ENCODE measurements at regions not wholly inside any gene's neighbourhood (a gene's known extent, or its start where the extent isn't known, plus 50 kb on each side); places are given as distances from the start of the nearest gene placed in this dataset.

DNA sequence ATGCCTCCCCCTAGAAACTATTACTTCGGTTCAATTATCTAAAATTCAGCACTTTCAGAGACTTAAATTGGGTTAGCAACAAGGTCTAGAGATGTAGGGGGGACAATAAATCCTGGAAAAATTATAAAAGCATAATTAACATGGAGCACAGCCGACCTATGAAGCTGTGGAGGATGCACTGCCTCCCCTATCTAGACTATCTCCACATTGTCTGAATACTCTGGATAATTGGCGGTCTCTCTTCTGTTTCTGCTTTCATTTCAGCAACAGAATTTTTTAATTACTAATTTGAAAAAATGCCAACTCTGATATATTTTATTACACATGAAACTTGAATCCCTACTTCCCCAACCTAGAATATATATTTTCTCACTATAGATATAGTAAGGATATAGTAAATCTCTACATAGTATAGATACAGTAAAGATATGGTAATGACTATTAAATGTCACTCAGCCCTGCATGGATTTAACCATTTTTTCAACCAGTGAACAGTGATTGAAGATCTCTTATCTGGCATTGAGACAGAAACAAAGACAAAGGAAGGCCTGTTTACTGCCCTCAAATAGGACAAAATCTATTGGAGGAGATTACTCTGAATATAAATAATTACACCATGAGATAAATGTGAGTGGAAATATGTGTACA, 157.6 kb downstream of the BLID start:
- Mint-ChIP-seq H3K27ac (no peak overlapping the region), H3K4me3 (ENCODE audit: low read depth) (no peak overlapping the region), H3K36me3 (ENCODE audit: insufficient read depth) (no peaks in the 10 kb centered on the region), H3K4me1 (ENCODE audit: low read depth) (peaks cover 6% of the 10 kb centered on the region), H3K27me3 (peaks cover 20% of the 10 kb centered on the region), H3K9me3 (ENCODE audit: low read depth) (no peaks in the 10 kb centered on the region)
- DNase-seq (ENCODE audit: low spot score, unreplicated experiment): no peak
- TF ChIP-seq, protein P1, sequence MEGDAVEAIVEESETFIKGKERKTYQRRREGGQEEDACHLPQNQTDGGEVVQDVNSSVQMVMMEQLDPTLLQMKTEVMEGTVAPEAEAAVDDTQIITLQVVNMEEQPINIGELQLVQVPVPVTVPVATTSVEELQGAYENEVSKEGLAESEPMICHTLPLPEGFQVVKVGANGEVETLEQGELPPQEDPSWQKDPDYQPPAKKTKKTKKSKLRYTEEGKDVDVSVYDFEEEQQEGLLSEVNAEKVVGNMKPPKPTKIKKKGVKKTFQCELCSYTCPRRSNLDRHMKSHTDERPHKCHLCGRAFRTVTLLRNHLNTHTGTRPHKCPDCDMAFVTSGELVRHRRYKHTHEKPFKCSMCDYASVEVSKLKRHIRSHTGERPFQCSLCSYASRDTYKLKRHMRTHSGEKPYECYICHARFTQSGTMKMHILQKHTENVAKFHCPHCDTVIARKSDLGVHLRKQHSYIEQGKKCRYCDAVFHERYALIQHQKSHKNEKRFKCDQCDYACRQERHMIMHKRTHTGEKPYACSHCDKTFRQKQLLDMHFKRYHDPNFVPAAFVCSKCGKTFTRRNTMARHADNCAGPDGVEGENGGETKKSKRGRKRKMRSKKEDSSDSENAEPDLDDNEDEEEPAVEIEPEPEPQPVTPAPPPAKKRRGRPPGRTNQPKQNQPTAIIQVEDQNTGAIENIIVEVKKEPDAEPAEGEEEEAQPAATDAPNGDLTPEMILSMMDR (IDR thresholded peaks at IDR 0.05; ENCODE audit: unreplicated experiment): no peak

DNA sequence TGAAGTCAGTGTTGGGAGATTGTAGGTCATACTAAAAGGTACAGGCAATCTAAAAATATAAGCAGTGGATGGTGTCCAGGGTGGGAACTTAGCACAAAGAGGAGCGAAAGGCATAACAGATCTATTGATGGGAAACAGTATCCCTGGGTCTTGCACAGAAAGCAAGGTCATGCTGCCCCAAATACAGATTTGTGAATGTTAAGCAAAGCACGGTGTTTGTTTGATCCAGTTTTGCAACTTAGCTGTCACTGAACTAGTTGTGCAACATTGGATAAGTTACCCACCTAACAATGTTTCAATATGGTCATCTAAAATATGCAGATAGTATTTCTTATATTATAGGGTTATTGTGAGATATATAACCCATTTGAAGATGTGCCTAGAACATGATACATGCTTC, 162.9 kb downstream of the BLID start:
- DNase-seq (ENCODE audit: low spot score, unreplicated experiment): no peak
- no peak overlapping the region for H3K27ac Mint-ChIP-seq
- H3K4me1 Mint-ChIP-seq (ENCODE audit: low read depth): no peaks in the 10 kb centered on the region
- TF ChIP-seq, protein P1 (IDR thresholded peaks at IDR 0.05; ENCODE audit: unreplicated experiment): no peak
- no peaks in the 10 kb centered on the region for H3K36me3 Mint-ChIP-seq (ENCODE audit: insufficient read depth)
- no peaks in the 10 kb centered on the region for H3K9me3 Mint-ChIP-seq (ENCODE audit: low read depth)
- H3K27me3 Mint-ChIP-seq: peaks cover 18% of the 10 kb centered on the region
- H3K4me3 Mint-ChIP-seq (ENCODE audit: low read depth): no peak overlapping the region

DNA sequence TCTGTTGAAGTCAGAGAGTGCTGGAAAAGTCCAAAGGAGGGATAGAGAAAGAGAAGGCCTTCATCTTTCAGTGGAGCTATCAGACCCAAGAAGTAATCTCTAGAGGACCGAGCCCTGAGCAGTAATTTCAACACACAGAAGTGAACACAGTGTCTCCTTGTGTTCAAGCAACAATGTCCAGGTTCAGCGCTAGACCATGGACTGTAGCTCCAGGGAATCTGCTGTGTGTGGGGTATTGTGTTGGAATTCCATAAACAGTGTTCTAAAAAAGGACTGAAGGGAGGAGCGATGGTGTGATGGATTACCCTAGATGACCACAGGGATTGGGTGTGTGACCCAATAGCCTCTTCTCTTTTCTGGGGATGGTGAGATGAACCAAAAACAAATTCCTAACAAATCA, 165.9 kb downstream of the BLID start:
- Mint-ChIP-seq H3K36me3 (ENCODE audit: insufficient read depth) (no peaks in the 10 kb centered on the region), H3K27ac (no peak overlapping the region), H3K27me3 (peaks cover 8% of the 10 kb centered on the region), H3K9me3 (ENCODE audit: low read depth) (peaks cover 9% of the 10 kb centered on the region), H3K4me3 (ENCODE audit: low read depth) (no peak overlapping the region), H3K4me1 (ENCODE audit: low read depth) (no peaks in the 10 kb centered on the region)
- no peak for DNase-seq (ENCODE audit: low spot score, unreplicated experiment)
- TF ChIP-seq, protein P1 (IDR thresholded peaks at IDR 0.05; ENCODE audit: unreplicated experiment): no peak

DNA sequence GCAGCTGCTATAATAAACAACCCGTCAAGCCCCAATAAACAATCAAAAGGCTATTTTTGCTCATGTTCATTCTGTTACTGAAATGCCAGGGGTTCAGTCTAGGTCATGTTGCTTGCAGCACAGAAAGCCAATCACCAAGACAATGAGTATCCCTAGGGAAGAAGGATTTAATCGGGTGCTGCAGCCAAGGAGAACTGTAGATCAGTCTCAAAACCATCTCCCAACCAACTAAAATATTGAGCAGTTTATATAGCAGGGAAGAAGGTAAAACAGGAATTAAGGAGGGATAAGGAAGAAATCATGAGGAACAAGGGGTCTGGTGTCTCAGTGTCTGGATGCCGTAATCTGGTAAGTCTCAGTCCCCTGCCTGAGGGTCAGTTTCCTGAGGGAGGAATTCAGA, 169.5 kb downstream of the BLID start:
- no peak for DNase-seq (ENCODE audit: low spot score, unreplicated experiment)
- H3K4me1 Mint-ChIP-seq (ENCODE audit: low read depth): no peaks in the 10 kb centered on the region
- no peak overlapping the region for H3K27ac Mint-ChIP-seq
- H3K36me3 Mint-ChIP-seq (ENCODE audit: insufficient read depth): no peaks in the 10 kb centered on the region
- H3K9me3 Mint-ChIP-seq (ENCODE audit: low read depth): peaks cover 9% of the 10 kb centered on the region
- H3K27me3 Mint-ChIP-seq: no peaks in the 10 kb centered on the region
- TF ChIP-seq, protein P1 (IDR thresholded peaks at IDR 0.05; ENCODE audit: unreplicated experiment): no peak
- no peak overlapping the region for H3K4me3 Mint-ChIP-seq (ENCODE audit: low read depth)

DNA sequence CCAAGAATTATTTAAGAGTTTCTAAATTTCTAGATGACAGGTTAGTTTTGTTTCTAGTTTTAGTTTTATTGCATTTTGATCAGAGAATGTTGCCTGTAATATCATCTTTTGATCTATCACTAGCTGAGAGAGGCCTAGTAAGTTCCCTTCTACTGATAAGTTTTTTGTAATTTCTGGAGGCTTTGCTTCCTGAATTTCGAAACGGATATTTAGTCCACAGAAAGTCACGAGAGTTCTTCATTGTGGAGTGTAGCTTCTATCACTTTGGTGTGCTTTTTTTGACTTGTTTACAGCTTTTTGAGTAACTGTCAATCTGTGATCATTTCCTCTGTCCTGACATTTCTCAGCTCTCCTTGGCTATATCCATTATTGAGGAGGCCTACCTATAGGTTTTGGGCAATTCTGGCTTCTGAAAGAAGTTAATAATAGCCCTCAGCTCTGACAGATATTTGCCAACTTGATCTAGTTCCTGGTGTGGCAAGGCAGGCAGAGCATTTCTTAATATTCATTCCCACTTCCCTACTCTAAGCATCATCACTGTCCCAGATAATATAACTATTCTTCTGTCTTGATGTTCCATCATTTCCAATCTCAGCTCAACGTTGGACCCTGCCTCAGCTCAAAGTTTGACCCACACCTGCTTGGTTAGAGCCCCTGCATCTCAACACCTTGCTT, 171.3 kb downstream of the BLID start:
- H3K4me1 Mint-ChIP-seq (ENCODE audit: low read depth): no peaks in the 10 kb centered on the region
- no peak overlapping the region for H3K4me3 Mint-ChIP-seq (ENCODE audit: low read depth)

More for the DNA sequence above, 171.3 kb downstream of the BLID start:
- Mint-ChIP-seq H3K27me3 (no peaks in the 10 kb centered on the region), H3K36me3 (ENCODE audit: insufficient read depth) (no peaks in the 10 kb centered on the region), H3K27ac (no peak overlapping the region), H3K9me3 (ENCODE audit: low read depth) (peaks cover 9% of the 10 kb centered on the region)
- no peak for DNase-seq (ENCODE audit: low spot score, unreplicated experiment)
- TF ChIP-seq, protein P1 (IDR thresholded peaks at IDR 0.05; ENCODE audit: unreplicated experiment): no peak

Measured in progenitor cell of endocrine pancreas (in vitro differentiated cells).